ENCODE measurements at regions not wholly inside any gene's neighbourhood (a gene's known extent, or its start where the extent isn't known, plus 50 kb on each side); places are given as distances from the start of the nearest gene placed in this dataset.

- TF ChIP-seq POLR2A (IDR thresholded peaks at IDR 0.05; ENCODE audit: extremely low read depth, insufficient read length) (no peak), CTCF (IDR thresholded peaks at IDR 0.05; ENCODE audit: low read depth, low read length) (no peak), MYC (IDR thresholded peaks at IDR 0.05; ENCODE audit: low read depth, low read length) (no peak), MAX (IDR thresholded peaks at IDR 0.05; ENCODE audit: low read depth, low read length) (no peak)
These were observed 378.6 kb upstream of the C16orf82 start for GRCh38 chr16:26688105-26688504.
